IPS-18a (cell line): ENCODE measurements at regions not wholly inside any gene's neighbourhood (a gene's known extent, or its start where the extent isn't known, plus 50 kb on each side); places are given as distances from the start of the nearest gene placed in this dataset.

Source experiments
- H3K27ac ChIP-seq: one replicate; pipeline ENCODE4 v1.5.1; 2013; ENCODE audit warnings: low read length
- H3K27me3 ChIP-seq: one replicate; pipeline ENCODE4 v1.6.1; 2013; ENCODE audit warnings: mild to moderate bottlenecking, low read length; ENCODE audit not compliant: control insufficient read depth, insufficient read depth
- H3K36me3 ChIP-seq: one replicate; pipeline ENCODE4 v1.6.1; 2013; ENCODE audit warnings: low read depth, low read length; ENCODE audit not compliant: control insufficient read depth
- H3K4me1 ChIP-seq: one replicate; pipeline ENCODE4 v1.6.1; 2013; ENCODE audit warnings: low read depth, low read length; ENCODE audit not compliant: control insufficient read depth
- H3K4me3 ChIP-seq: one replicate; pipeline ENCODE4 v1.5.1; 2013; ENCODE audit warnings: low read length
- H3K9ac ChIP-seq: one replicate; pipeline ENCODE4 v1.6.1; 2013; ENCODE audit warnings: mild to moderate bottlenecking, low read length, moderate library complexity
- H3K9me3 ChIP-seq: one replicate; pipeline ENCODE4 v1.6.1; 2013; ENCODE audit warnings: low read depth, low read length; ENCODE audit not compliant: control insufficient read depth

- Histone ChIP-seq H3K9ac (no peak overlapping the region), H3K36me3 (no peaks in the 10 kb centered on the region), H3K9me3 (no peaks in the 10 kb centered on the region), H3K27ac (no peak overlapping the region), H3K4me1 (no peaks in the 10 kb centered on the region), H3K4me3 (no peak overlapping the region), H3K27me3 (no peaks in the 10 kb centered on the region)
These were observed 55.9 kb downstream of the ZBTB18 start for GRCh38 chr1:244106837-244107493.

GRCh38 chr1:244111027-244111426 is 59.9 kb downstream of the ZBTB18 start:
- Histone ChIP-seq H3K36me3 (no peaks in the 10 kb centered on the region), H3K4me1 (no peaks in the 10 kb centered on the region), H3K9ac (no peak overlapping the region), H3K9me3 (no peaks in the 10 kb centered on the region), H3K4me3 (no peak overlapping the region), H3K27ac (no peak overlapping the region), H3K27me3 (no peaks in the 10 kb centered on the region)

GRCh38 chr1:244112041-244112440 is 61.0 kb downstream of the ZBTB18 start:
- H3K4me3 ChIP-seq, result no peak overlapping the region
- no peak overlapping the region for H3K27ac ChIP-seq
- no peaks in the 10 kb centered on the region for H3K9me3 ChIP-seq
- H3K27me3 ChIP-seq, result no peaks in the 10 kb centered on the region
- no peaks in the 10 kb centered on the region for H3K36me3 ChIP-seq
- no peaks in the 10 kb centered on the region for H3K4me1 ChIP-seq
- H3K9ac ChIP-seq, result no peak overlapping the region

GRCh38 chr1:244112636-244113035 is 61.6 kb downstream of the ZBTB18 start:
- peaks cover under 1% of the 10 kb centered on the region for H3K4me1 ChIP-seq
- H3K36me3 ChIP-seq, result no peaks in the 10 kb centered on the region
- H3K27ac ChIP-seq, result no peak overlapping the region
- H3K4me3 ChIP-seq, result no peak overlapping the region
- no peak overlapping the region for H3K9ac ChIP-seq
- H3K9me3 ChIP-seq, result no peaks in the 10 kb centered on the region
- no peaks in the 10 kb centered on the region for H3K27me3 ChIP-seq

GRCh38 chr1:244113532-244114320 is 62.6 kb downstream of the ZBTB18 start:
- Histone ChIP-seq H3K27me3 (no peaks in the 10 kb centered on the region), H3K4me3 (no peak overlapping the region), H3K27ac (no peak overlapping the region), H3K4me1 (peaks cover 8% of the 10 kb centered on the region), H3K36me3 (no peaks in the 10 kb centered on the region), H3K9me3 (no peaks in the 10 kb centered on the region), H3K9ac (no peak overlapping the region)

- Histone ChIP-seq H3K4me1 (peaks cover 8% of the 10 kb centered on the region), H3K9ac (no peak overlapping the region), H3K9me3 (no peaks in the 10 kb centered on the region), H3K27me3 (no peaks in the 10 kb centered on the region), H3K27ac (no peak overlapping the region), H3K36me3 (no peaks in the 10 kb centered on the region), H3K4me3 (no peak overlapping the region)
These were observed 63.8 kb downstream of the ZBTB18 start for GRCh38 chr1:244114892-244115291.

GRCh38 chr1:244116946-244117345 is 65.9 kb downstream of the ZBTB18 start:
- Histone ChIP-seq H3K27me3 (no peaks in the 10 kb centered on the region), H3K9ac (no peak overlapping the region), H3K4me1 (peaks cover 8% of the 10 kb centered on the region), H3K36me3 (no peaks in the 10 kb centered on the region), H3K9me3 (no peaks in the 10 kb centered on the region), H3K4me3 (no peak overlapping the region), H3K27ac (no peak overlapping the region)

- Histone ChIP-seq H3K27ac (no peak overlapping the region), H3K9me3 (no peaks in the 10 kb centered on the region), H3K4me3 (no peak overlapping the region), H3K27me3 (no peaks in the 10 kb centered on the region), H3K9ac (no peak overlapping the region), H3K36me3 (no peaks in the 10 kb centered on the region), H3K4me1 (peaks cover 12% of the 10 kb centered on the region)
These were observed 67.2 kb downstream of the ZBTB18 start for GRCh38 chr1:244118109-244118761.

GRCh38 chr1:244128591-244129383 is 77.7 kb downstream of the ZBTB18 start:
- H3K9me3 ChIP-seq, result no peaks in the 10 kb centered on the region
- no peaks in the 10 kb centered on the region for H3K4me1 ChIP-seq
- no peaks in the 10 kb centered on the region for H3K27me3 ChIP-seq
- no peak overlapping the region for H3K4me3 ChIP-seq
- no peaks in the 10 kb centered on the region for H3K36me3 ChIP-seq
- no peak overlapping the region for H3K9ac ChIP-seq
- H3K27ac ChIP-seq, result no peak overlapping the region

- H3K27ac ChIP-seq, result no peak overlapping the region
- H3K9me3 ChIP-seq, result no peaks in the 10 kb centered on the region
- no peaks in the 10 kb centered on the region for H3K27me3 ChIP-seq
- no peak overlapping the region for H3K9ac ChIP-seq
- no peak overlapping the region for H3K4me3 ChIP-seq
- H3K4me1 ChIP-seq, result no peaks in the 10 kb centered on the region
- no peaks in the 10 kb centered on the region for H3K36me3 ChIP-seq
These were observed 86.2 kb downstream of the ZBTB18 start for GRCh38 chr1:244137276-244137675.

GRCh38 chr1:244137725-244138124 is 86.6 kb downstream of the ZBTB18 start:
- Histone ChIP-seq H3K36me3 (no peaks in the 10 kb centered on the region), H3K27ac (no peak overlapping the region), H3K27me3 (no peaks in the 10 kb centered on the region), H3K9me3 (no peaks in the 10 kb centered on the region), H3K9ac (no peak overlapping the region), H3K4me3 (no peak overlapping the region), H3K4me1 (no peaks in the 10 kb centered on the region)
